ENCODE measurements at regions not wholly inside any gene's neighbourhood (a gene's known extent, or its start where the extent isn't known, plus 50 kb on each side); places are given as distances from the start of the nearest gene placed in this dataset.

GRCh38 chr13:90498096-90498495 lies 849.4 kb upstream of the MIR17HG start:
- H3K9me3 ChIP-seq (replicated peaks; ENCODE audit: control insufficient read depth, insufficient read depth, low read depth, low read length): peaks cover 9% of the 10 kb centered on the region
- DNase-seq (ENCODE audit: extremely low read depth in 1 of 4, low spot score in 3 of 4): no peak
- H3K27ac ChIP-seq (ENCODE audit: extremely low read depth, low read depth, low read length): no peak overlapping the region
- FAIRE-seq: no peak
- H3K36me3 ChIP-seq (ENCODE audit: control insufficient read depth, insufficient read depth, low read length): no peaks in the 10 kb centered on the region
- in situ Hi-C loops (cut with MboI): no loop called here
- no peak overlapping the region for H3K4me3 ChIP-seq
- no peaks in the 10 kb centered on the region for H3K79me2 ChIP-seq (ENCODE audit: control insufficient read depth, insufficient read depth, low read length)
- no TSS peak for BruUV-seq (replicated peaks)
- H3K4me2 ChIP-seq (ENCODE audit: insufficient read depth, low read length): no peak overlapping the region
- WGBS (ENCODE audit: insufficient coverage, low coverage, missing lambda C conversion rate): 2% methylated on average over 1 of the region's 1 CpG
- no peaks in the 10 kb centered on the region for H4K20me1 ChIP-seq (replicated peaks; ENCODE audit: control insufficient read depth, insufficient read depth, low read length)
- no peaks in the 10 kb centered on the region for H3K9me1 ChIP-seq (ENCODE audit: control insufficient read depth, insufficient read depth, low read length)
- ATAC-seq: no peak
- H3K27me3 ChIP-seq (ENCODE audit: control insufficient read depth in 2 of 2, insufficient read depth in 2 of 2, low read length in 2 of 2): no peaks in the 10 kb centered on the region
- H3K9ac ChIP-seq (ENCODE audit: insufficient read depth in 1 of 2, low read depth in 2 of 2, low read length in 2 of 2): no peak overlapping the region
- ChIA-PET POLR2A (no interaction called here), CTCF (ENCODE audit: low intra/inter-chr PET ratio) (no interaction called here)
- intact Hi-C loops (cut with micrococcal nuclease): loop anchor here (5.0 kb wide), 1 partner anchor 146 kb away; no protein-coding TSS in a partner anchor
- no peak overlapping the region for H2AFZ ChIP-seq (ENCODE audit: low read depth, low read length)
- H3K4me1 ChIP-seq (replicated peaks in 1 of 2; ENCODE audit: control insufficient read depth in 2 of 2, insufficient read depth in 2 of 2, low read length in 2 of 2): no peaks in the 10 kb centered on the region
- TF ChIP-seq YY1 (IDR thresholded peaks at IDR 0.05; ENCODE audit: borderline replicate concordance in 1 of 3, control insufficient read depth in 1 of 3, extremely low read depth in 1 of 3, insufficient read depth in 3 of 3, insufficient read length in 1 of 3, insufficient replicate concordance in 2 of 3, low read depth in 1 of 3, low read length in 2 of 3) (no peak), HDAC6 (IDR thresholded peaks at IDR 0.05; ENCODE audit: low read depth, low read length) (no peak), SNRNP70 (optimal IDR thresholded peaks at IDR 0.05; ENCODE audit: low read depth, low read length) (no peak), CAMTA2 (CRISPR knock-in tag; conservative IDR thresholded peaks at IDR 0.05) (no peak), GABPA (tag; conservative IDR thresholded peaks at IDR 0.05; ENCODE audit: low read depth) (no peak), FOXP1 (CRISPR knock-in tag; IDR thresholded peaks at IDR 0.05) (no peak), HDAC2 (IDR thresholded peaks at IDR 0.05) (no peak), TSHZ1 (CRISPR knock-in tag; IDR thresholded peaks at IDR 0.05) (no peak), CBX5 (IDR thresholded peaks at IDR 0.05; ENCODE audit: borderline replicate concordance, low read depth) (no peak), SMAD4 (CRISPR knock-in tag; conservative IDR thresholded peaks at IDR 0.05) (no peak)
- TF ChIP-seq, protein P1, sequence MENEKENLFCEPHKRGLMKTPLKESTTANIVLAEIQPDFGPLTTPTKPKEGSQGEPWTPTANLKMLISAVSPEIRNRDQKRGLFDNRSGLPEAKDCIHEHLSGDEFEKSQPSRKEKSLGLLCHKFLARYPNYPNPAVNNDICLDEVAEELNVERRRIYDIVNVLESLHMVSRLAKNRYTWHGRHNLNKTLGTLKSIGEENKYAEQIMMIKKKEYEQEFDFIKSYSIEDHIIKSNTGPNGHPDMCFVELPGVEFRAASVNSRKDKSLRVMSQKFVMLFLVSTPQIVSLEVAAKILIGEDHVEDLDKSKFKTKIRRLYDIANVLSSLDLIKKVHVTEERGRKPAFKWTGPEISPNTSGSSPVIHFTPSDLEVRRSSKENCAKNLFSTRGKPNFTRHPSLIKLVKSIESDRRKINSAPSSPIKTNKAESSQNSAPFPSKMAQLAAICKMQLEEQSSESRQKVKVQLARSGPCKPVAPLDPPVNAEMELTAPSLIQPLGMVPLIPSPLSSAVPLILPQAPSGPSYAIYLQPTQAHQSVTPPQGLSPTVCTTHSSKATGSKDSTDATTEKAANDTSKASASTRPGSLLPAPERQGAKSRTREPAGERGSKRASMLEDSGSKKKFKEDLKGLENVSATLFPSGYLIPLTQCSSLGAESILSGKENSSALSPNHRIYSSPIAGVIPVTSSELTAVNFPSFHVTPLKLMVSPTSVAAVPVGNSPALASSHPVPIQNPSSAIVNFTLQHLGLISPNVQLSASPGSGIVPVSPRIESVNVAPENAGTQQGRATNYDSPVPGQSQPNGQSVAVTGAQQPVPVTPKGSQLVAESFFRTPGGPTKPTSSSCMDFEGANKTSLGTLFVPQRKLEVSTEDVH (IDR thresholded peaks at IDR 0.05; ENCODE audit: low read depth, partially characterized antibody): no peak

Measured in K562 (cell line).